HG03039 (cell line): ENCODE measurements at regions not wholly inside any gene's neighbourhood (a gene's known extent, or its start where the extent isn't known, plus 50 kb on each side); places are given as distances from the start of the nearest gene placed in this dataset.

ENCODE experiments used
- ATAC-seq: cut with Tn5 transposase; IDR thresholded peaks from one replicate; pipeline ENCODE4 v1.9.1; 2021; ENCODE audit warnings: mild to moderate bottlenecking, moderate library complexity; ENCODE audit not compliant: unreplicated experiment

DNA sequence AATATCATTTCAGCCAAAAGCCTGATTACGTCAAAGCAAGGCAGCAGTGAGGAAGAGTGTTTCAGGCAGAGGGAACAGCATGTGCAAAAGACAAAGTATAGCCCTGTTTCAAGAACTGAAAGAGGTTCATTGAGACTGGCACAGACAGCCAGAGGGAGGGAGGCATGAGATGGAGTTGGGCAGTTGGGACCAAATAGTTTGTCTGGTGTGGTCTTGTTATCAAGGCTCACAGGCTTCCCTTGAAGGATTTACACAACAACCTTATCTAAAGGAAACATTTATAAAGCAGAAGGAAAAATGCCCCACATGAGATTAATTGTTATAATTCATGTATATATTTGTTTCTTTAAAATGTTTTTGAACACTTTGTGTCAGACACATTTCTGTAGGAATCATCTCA, 253.3 kb downstream of the DMAC1 start:
- no peak for ATAC-seq

DNA sequence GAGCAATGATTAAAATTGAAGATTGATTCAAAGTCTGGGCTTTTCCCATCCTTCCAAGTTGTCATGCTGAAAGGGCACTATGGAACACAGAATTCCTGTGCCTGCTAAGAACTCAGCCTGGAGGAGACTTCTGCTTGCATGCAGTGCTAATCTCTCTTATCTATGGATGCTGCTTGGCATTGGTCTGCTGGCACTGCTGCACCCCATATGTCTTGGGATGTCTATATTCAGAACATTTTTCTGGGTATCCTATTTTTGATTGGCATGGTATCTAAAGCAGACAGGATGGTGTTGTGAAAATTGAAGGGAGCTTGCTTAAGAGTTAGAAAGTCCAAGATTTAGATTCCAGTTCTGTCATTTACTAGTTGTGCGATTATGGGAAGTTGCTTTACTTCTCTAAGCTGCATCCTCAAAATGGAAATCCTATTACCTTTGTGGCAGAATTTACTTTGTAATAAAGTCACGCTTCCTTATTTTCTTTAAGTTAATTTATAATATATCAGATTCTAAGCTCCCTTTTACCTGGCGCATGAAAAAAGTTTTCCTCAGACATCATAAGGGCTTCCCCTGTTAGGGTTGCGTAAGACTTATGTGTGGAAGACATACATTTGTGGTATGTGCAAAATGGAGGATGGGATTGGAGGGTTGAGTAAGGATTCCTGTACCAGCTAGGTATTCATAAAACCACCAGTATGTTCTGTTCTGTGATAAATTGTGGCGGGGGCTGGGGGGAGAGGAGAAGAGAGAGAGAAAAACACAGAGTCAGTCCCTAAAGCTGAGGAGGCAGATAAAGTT, 254.0 kb downstream of the DMAC1 start:
- no peak for ATAC-seq

DNA sequence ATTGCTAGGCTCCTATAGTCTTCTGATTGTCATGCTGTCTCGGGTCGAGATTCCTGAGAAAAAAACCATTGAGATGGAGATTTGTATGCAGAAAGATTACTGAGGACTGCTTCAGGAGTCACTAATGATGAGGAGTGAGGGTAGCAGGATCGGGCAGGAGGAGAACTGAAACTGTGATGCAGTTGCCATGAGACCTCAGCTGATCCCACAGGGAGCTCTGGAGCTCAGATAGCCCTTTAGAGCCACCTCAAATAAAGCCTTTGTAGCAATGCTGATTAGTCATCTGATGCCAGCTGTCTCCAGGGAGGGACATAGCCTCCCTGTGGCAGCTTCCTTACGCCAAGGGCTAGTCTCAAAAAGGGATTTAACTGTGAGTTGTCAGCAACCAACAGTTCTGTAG, 256.9 kb downstream of the DMAC1 start:
- ATAC-seq: no peak

DNA sequence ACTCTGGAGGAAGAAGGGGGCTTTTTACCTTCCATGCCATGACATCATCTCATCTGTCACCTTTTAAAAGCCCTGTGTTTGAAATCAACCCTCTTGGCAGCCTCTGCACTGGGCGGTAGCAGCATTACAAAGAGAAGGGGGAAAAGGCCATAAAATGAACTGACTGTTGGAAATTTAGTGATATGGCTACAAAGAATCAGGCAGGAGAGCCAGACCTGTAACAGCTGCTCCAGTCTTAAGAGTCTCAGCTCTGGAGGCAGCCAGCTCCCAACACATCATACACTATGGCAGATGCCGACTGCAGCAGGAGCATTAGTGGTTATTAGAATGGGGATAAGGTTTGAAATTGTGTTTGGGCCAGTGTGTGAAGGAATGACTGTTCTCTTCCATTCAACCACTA, 257.5 kb downstream of the DMAC1 start:
- no peak for ATAC-seq

DNA sequence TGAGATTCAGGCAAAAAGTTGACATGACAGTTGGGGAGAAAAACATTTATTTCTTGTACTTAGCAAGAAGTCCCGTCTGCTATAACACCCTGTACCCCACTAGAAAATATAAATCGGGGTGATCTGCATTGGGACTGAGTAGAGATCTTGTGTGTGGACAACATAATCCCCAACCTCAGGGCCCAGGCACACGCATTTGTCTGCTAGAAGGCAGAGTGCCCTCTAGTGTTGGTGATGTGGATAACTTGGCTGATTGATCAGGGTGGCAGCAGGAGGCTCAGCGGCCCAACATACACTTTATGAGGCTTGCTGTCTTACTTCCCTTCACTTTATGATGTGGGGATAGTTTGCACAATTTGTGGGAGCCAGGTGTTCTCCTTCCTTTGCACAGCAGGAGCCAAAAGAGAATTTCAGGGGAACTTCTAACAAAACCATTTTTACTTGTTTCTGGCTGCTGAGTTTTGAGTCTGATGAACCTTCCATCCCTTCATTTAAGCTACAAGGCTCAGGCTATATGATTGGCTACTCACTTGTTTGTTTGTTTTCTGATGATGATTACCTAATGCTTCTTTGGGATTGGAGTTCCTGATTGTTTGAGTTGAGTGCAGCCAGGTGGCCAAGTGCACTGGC, 263.2 kb downstream of the DMAC1 start:
- ATAC-seq: peak; percentile 85

DNA sequence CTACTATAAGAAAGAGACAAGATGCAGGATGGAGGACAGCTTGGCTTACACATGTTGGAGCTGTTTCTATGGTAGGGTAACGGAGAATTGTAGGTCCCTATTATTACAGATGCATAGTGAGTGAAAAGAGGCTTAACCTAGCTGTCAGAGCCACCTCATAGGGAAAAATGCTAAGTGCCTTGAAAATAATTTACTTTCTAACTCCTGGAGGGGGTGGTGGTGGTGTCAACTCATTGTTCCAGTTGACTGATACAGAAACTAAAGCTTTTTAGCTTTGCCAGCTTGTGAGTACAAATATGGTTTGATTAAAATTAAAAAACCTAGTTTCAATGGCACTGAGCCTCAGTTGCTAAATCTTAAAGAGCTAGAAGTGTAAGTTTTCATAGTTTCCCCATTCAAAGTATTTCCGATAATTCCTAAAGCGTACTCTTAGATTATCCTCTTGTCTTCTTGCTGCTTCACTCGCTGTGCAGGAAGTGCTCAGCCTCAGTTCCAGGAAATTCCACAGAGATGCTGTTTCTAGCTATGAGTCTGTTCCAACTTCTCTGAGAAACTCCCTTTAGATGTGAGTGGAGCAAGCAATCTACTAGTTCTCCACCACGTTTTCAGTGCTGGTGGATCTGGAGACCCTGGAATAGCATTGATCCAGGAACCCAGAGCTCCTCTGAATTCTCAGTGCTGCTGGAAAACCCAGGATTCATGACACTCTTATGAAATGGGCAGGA, 265.2 kb downstream of the DMAC1 start:
- no peak for ATAC-seq

DNA sequence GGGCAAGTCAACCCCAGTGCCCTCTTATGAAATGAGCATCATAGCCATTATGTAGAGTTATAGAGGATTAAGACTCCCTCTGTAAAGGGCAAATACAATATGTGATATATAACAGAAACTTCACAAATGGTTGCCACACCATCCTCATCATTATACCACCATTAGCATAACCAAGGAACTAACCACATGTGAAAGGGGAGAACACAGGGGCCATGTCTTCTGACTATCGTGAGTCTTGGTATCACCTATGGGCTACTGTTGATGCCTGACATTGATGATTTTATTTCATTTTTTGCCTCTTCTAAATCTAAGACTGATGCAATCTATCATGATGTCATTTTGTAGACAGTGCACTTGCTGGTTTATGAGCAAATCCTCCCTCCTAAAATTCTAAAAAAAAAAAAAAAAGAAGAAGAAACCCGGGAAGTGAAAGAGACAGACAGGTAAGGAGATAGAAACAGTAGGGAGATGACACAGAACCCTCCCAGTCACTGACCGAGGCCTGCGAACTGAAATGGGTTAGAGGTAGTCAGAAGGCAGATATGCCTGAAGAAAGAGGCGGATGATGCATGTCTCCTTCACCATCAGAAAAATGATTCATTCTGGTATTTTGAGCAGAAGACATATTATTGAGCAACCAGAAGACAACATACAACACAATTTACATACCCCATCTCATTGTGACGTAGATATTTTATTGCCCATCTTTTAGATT, 266.0 kb downstream of the DMAC1 start:
- no peak for ATAC-seq

DNA sequence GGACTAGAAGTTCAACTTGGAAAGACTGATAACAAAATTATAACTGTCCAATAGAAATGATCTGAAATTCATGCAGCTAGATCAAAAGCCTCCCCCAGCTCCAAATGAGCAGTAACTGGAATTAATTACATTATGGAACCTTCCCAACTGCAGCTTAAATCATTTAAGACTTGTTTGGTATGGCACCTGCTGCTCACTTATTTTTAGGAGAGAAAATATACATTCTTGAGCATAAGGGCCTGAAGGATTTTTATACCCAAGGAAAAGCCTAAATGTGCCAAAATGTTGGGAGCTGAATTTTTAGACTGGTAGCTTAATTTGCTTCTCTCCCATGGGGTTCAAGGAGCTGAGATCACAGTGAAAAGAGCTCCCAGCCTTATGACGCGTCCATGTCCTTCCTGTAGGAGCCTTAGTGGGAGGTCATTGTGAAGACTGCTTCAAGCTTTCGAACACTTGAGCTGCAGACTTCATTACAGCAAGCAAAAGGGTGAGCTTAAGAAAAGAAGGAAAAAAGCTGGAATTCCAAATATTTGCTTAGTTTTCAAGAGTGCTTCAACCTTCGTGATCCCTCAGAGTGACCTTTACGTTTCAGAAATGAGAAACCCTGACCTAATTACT, 276.0 kb downstream of the DMAC1 start:
- no peak for ATAC-seq

DNA sequence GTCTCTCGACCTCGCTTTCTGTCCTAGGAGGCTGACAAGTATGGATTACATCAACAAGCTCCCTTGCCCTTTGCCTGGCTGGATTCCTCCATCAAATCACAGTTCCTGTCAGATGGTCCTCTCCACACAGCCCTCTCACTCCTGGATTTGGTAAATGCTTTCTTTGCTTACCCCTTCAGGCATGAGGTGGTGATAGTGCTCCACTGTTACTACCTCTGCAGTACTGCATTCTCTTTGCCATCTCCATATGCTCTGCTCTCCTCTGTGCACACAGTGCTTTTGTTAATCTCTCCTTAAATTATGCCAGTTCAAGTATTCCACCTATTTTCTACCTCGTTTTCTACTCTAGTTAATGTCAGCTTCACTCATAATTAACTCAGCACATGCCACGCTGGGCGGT, 279.2 kb downstream of the DMAC1 start:
- ATAC-seq: no peak

DNA sequence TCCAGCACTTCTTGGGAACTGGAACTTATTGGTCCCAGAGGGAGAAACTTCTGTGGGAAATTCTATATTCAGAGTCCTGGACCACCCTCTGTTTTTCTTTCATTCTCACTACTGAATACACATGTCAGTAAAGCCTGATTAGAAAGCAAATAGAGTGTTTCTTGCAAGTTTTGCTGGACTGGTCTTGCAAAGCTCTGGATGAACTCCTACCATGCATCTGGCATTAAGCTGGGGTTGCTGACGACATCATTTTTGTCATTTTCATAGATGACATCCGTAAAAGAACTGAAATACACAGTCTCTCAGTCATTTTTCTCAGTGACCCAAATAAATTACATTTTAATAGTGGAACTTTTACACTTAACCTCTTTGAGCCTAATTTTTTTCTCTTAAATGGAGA, 283.2 kb downstream of the DMAC1 start:
- ATAC-seq: no peak

DNA sequence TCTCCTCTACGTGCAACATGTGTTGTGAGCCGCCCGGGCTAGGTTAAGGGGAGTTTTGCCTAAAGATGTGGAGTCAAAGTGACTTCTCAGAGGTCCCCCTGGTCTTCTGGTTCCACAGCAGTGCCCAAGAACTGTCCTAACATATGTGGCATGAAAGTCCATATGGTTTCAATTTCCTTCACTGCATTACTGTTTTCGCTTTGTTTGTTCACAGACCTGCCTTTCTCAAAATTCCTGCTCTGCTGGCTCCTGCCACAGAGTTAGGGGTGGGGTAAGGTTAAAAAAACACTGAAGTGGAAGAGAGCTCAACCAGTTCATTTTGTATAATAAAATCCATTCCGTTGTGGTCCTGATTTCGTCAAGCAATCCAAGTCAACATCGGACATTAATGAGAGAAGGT, 289.4 kb downstream of the DMAC1 start:
- no peak for ATAC-seq

DNA sequence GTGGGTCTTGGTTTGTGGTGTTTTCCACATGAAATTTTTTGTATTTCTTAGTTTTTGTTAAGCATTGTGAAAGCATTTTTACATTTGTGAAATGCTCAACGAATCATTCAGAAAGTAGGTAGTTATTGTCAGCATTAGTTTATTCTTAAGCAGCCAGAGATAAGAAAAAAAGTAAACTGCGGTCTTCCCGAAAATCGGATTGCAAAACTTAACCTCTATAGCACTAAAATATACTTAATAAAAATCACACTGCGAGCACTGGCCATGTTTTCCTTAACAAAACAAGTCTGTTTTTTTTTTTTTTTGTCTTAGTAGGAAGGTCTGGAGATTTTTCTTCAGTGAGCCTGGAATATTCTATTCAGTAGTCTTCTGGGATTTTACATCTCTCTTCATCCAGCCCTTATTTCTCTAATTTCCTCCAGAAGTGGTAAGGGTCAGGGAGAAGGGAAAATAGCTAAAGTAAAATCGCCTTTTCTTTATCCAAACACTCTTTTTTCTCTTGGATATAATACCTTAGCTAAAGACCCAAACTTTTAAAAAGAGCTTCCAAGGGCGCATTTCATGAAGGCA, 289.9 kb downstream of the DMAC1 start:
- no peak for ATAC-seq

DNA sequence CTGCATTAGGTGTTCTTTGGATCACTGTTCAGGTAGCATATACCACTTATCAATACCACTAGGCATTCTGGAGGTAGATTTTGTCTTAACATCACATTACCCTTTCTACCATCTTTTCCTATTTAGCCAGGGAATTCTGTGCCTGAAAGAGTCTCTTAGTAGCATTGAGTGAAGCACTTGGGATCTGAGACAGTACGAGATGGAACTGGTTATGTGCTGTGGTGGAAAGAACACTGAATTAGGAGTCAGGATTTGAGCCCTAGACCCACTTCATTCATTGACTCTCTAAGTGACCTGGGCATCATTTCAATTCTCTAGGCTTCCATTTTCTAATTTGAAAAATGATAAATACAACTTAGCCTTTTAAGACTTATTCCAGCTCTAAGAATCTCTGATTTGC, 291.1 kb downstream of the DMAC1 start:
- ATAC-seq: no peak

DNA sequence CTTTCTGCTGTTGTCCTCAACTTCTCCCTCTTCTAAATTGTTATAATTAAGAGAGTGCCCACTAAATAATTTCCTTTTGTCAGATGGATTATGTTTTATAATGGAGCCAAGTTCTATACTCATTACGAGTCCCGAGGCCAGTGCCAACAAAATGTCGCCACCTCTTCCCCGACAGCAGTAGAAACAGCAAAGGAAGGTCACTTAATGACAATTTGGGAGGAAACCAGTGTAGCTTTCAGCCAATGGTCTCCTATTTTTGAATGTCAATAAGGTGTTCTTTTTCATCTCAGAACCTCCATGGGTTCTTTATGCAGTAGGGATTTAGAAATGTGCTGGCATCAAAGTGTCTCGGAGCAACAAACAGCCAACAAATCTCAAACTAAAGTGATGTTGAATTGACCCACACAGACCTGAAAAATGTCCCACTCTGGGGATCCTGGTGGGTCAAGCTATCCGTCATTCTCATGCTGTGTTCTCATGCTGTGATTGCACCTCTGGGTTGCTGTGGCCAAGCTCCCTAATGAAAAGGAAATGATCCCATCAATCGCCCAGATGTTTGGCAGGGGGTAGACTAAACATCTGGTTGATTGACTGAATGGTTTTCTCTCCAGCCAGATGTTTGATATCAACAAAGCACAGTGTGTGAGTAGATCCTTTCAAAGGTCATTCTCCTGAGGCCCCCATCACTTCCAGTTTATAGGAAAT, 291.9 kb downstream of the DMAC1 start:
- no peak for ATAC-seq

DNA sequence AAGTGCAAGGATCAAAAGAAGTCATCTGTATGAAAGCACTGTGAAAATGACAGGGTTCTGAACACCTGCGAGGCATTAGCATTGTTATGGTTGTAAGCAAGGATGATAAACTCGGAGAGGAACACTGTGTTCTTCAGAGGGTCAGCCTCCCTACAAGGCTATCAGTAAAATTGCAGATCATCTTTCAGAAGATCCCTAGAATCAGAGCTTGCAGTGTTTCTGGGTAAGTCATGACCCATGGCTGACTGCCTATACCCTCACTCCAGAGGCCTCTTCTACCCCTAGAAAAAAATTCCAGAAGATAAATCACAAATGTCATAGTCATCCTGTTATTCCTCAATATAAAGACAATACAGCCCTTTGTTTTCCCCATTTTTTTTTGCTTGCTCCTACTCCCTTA, 292.6 kb downstream of the DMAC1 start:
- ATAC-seq: no peak

DNA sequence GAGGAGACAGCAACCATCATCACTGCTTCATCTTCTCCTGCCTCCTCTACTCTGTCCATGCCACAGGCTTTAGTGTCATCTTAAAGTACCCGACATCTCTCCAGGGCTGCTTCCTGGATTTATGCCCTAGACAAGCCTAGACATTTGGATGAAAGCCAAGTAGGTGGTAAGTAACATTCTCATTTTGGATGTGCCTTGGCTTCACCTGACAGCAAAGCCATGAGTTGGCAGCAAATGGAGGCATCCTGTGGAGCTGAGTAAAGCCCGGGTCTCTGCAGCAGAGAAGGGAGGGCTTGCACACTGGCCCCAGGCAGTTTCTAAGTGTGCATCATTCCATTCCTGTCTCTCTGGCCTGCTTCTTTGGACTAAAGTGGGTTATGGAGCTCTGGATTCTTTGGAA, 299.1 kb downstream of the DMAC1 start:
- no peak for ATAC-seq

DNA sequence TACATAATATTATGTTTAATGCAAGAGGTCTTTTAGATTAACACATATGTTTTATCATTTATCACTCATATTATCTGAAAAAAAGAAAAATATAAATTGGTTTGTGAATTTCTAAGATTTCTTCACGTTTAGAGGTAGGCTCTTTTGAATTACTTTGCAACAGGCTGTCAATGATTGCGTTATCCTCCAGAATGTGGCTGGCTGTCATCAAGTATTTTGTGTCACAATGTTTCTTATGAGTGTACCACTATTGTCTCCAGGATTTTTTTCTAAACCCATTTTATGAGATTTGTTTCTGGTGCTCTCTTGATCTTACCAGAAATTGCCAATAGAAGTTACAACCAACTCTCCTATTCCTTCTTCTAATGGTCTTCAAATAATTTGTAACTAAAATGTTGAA, 307.9 kb downstream of the DMAC1 start:
- ATAC-seq: no peak

DNA sequence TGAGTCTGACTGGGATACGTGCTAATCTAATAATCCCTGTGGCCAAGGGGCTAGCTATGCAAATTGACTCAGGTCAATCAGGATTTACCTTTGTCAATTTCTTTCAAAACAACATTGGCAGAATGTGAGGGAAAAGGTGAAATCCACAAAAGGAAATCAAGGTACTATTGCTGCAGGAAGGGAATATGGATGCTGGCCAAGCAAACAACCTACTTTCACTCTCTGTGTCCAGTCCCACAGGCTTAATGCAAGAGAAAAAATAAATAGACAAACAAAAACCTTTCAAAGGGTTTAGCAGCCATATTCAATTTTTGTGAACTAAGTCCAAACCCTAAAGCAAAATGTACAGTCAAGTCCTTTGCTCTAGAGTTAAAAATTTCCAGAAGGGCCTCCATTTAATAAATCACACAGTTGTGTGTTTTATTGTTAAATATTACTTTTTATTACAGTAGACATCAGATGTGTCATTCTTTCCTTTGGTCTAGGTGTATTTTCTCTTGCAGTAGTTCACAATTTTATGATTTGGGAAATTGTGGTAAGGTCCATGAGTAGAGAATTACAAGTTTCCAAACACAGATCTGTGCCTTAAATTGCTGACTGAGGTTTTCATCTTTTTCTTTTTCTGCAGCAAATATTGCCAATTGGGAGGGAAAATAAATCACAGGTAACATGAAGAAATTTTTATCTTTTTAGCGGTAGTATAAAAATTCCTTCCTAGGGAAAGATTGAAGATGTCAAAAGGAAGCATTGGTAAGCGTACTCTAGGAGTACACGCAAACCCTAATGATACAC, 309.1 kb downstream of the DMAC1 start:
- ATAC-seq: no peak

DNA sequence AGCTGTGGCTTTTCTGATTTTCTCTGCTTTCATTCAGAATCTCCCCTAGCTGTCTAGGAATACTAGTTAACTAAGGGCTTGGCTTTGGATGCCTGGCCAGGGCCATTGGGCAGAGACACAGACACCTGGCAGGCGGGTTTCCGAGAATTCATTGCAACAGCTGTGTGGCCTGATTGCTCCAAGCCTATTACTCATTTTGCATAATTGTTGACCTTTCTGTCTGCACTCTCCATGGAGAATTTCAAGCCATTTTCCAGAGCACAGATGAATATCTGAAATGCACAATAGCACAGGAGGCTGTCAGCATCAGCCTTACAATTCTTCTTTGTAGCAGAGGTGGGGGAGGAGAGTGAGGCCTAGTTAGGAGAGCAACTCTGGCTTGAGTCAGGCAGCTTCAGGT, 310.5 kb downstream of the DMAC1 start:
- no peak for ATAC-seq
